ENCODE measurements at regions not wholly inside any gene's neighbourhood (a gene's known extent, or its start where the extent isn't known, plus 50 kb on each side); places are given as distances from the start of the nearest gene placed in this dataset.

GRCh38 chr16:62661435-62661834 lies 625.2 kb upstream of the CDH8 start:
- DNase-seq, result no peak

- DNase-seq, result no peak
Measured at GRCh38 chr16:62657116-62657515, 620.9 kb upstream of the CDH8 start.

GRCh38 chr16:62652441-62653120 lies 616.3 kb upstream of the CDH8 start:
- no peak for DNase-seq

- no peak for DNase-seq
Measured at GRCh38 chr16:62648256-62648655, 612.0 kb upstream of the CDH8 start.

GRCh38 chr16:62644030-62644812 lies 608.0 kb upstream of the CDH8 start:
- no peak for DNase-seq

- DNase-seq, result no peak
Measured at GRCh38 chr16:62642677-62643076, 606.4 kb upstream of the CDH8 start.

- no peak for DNase-seq
Measured at GRCh38 chr16:62639890-62640289, 603.7 kb upstream of the CDH8 start.

GRCh38 chr16:62638964-62639870 lies 603.0 kb upstream of the CDH8 start:
- DNase-seq, result no peak

- no peak for DNase-seq
Measured at GRCh38 chr16:62638324-62638911, 602.2 kb upstream of the CDH8 start.

- DNase-seq, result no peak
Measured at GRCh38 chr16:62625326-62625725, 589.1 kb upstream of the CDH8 start.

- no peak for DNase-seq
Measured at GRCh38 chr16:62620275-62620674, 584.0 kb upstream of the CDH8 start.

GRCh38 chr16:62615526-62615925 lies 579.3 kb upstream of the CDH8 start:
- DNase-seq, result no peak

GRCh38 chr16:62610291-62610690 lies 574.1 kb upstream of the CDH8 start:
- DNase-seq, result no peak

GRCh38 chr16:62602790-62603189 lies 566.6 kb upstream of the CDH8 start:
- DNase-seq, result no peak

- DNase-seq, result no peak
Measured at GRCh38 chr16:62597875-62598274, 561.6 kb upstream of the CDH8 start.

GRCh38 chr16:62596584-62596983 lies 560.3 kb upstream of the CDH8 start:
- no peak for DNase-seq

GRCh38 chr16:62596125-62596524 lies 559.9 kb upstream of the CDH8 start:
- no peak for DNase-seq

- no peak for DNase-seq
Measured at GRCh38 chr16:62586128-62586862, 550.1 kb upstream of the CDH8 start.

GRCh38 chr16:62585041-62585545 lies 548.9 kb upstream of the CDH8 start:
- no peak for DNase-seq

- no peak for DNase-seq
Measured at GRCh38 chr16:62583414-62583813, 547.2 kb upstream of the CDH8 start.

GRCh38 chr16:62573466-62573865 lies 537.2 kb upstream of the CDH8 start:
- no peak for DNase-seq

- no peak for DNase-seq
Measured at GRCh38 chr16:62568926-62569325, 532.7 kb upstream of the CDH8 start.
